Upper lobe of right lung (tissue), 1 donor: ENCODE measurements at regions not wholly inside any gene's neighbourhood (a gene's known extent, or its start where the extent isn't known, plus 50 kb on each side); places are given as distances from the start of the nearest gene placed in this dataset.

Experiments
- ATAC-seq: fragments of 200-7000 bp; cut with Tn5 transposase; one replicate; pipeline ENCODE4 v1.9.1; 2020; ENCODE audit warnings: mild to moderate bottlenecking, moderate library complexity
- DNase-seq: peaks from one replicate; pipeline ENCODE4 v3.0.0-alpha.2; 2020
- H3K27ac ChIP-seq: fragments of 200-600 bp; one replicate; pipeline ENCODE4 v1.8.0; 2022
- H3K27me3 ChIP-seq: fragments of 200-600 bp; one replicate; pipeline ENCODE4 v1.8.0; 2022; ENCODE audit warnings: mild to moderate bottlenecking
- H3K36me3 ChIP-seq: fragments of 200-600 bp; one replicate; pipeline ENCODE4 v1.8.0; 2022
- H3K4me1 ChIP-seq: fragments of 200-600 bp; one replicate; pipeline ENCODE4 v1.8.0; 2022
- H3K4me3 ChIP-seq: fragments of 200-600 bp; one replicate; pipeline ENCODE4 v1.8.0; 2022; ENCODE audit warnings: mild to moderate bottlenecking
- H3K9me3 ChIP-seq: fragments of 200-600 bp; one replicate; pipeline ENCODE4 v1.8.0; 2022
- intact Hi-C: fragments of 100-400 bp; cut with DNase I; formaldehyde crosslinking; loops from one replicate; pipeline ENCODE4 v1.11.0; 2022
- TF ChIP-seq, protein P1 (sequence below): fragments of 200-600 bp; IDR thresholded peaks from one replicate; pipeline ENCODE4 v1.8.0; 2022; ENCODE audit warnings: antibody characterized with exemption
- donor health status: DM: no; HTN: yes; CAD: no; lungs with severe emphysema.

DNA sequence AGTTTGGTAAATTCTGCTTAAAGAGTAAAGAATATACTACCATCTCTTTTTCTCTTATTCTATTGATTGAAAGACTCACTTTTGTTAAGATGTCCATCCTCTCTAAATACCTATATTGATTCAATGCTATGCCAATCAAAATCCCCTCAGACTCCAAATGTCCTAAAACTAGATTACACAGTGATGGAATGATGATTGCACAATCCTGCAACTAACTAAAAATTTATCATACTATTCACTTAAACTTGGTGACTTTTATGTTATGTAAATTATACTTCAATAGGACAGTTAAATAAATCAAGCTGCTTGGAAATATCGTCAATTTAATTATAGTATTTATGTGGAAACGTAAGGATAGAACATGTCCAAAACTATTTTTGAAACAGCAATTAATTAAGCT is 2765.1 kb upstream of the PCDH20 start:
- intact Hi-C loops: no loop called here
- H3K4me3 ChIP-seq: no peak overlapping the region
- no peak for ATAC-seq
- H3K27ac ChIP-seq: no peak overlapping the region
- H3K4me1 ChIP-seq: no peaks in the 10 kb centered on the region
- TF ChIP-seq, protein P1, sequence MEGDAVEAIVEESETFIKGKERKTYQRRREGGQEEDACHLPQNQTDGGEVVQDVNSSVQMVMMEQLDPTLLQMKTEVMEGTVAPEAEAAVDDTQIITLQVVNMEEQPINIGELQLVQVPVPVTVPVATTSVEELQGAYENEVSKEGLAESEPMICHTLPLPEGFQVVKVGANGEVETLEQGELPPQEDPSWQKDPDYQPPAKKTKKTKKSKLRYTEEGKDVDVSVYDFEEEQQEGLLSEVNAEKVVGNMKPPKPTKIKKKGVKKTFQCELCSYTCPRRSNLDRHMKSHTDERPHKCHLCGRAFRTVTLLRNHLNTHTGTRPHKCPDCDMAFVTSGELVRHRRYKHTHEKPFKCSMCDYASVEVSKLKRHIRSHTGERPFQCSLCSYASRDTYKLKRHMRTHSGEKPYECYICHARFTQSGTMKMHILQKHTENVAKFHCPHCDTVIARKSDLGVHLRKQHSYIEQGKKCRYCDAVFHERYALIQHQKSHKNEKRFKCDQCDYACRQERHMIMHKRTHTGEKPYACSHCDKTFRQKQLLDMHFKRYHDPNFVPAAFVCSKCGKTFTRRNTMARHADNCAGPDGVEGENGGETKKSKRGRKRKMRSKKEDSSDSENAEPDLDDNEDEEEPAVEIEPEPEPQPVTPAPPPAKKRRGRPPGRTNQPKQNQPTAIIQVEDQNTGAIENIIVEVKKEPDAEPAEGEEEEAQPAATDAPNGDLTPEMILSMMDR: no peak
- no peaks in the 10 kb centered on the region for H3K9me3 ChIP-seq
- no peaks in the 10 kb centered on the region for H3K36me3 ChIP-seq
- no peaks in the 10 kb centered on the region for H3K27me3 ChIP-seq
- DNase-seq: no peak

- H3K4me1 ChIP-seq: no peaks in the 10 kb centered on the region
- H3K27ac ChIP-seq: no peak overlapping the region
- ATAC-seq (no peak), DNase-seq (no peak)
- H3K9me3 ChIP-seq: no peaks in the 10 kb centered on the region
- TF ChIP-seq, protein P1: no peak
- no peaks in the 10 kb centered on the region for H3K36me3 ChIP-seq
- H3K27me3 ChIP-seq: no peaks in the 10 kb centered on the region
- intact Hi-C loops: no loop called here
- H3K4me3 ChIP-seq: no peak overlapping the region
Measured at GRCh38 chr13:64165826-64166225, 2750.2 kb upstream of the PCDH20 start.

GRCh38 chr13:64164435-64164834 is 2748.8 kb upstream of the PCDH20 start:
- TF ChIP-seq, protein P1: no peak
- Histone ChIP-seq H3K9me3 (no peaks in the 10 kb centered on the region), H3K4me1 (no peaks in the 10 kb centered on the region), H3K4me3 (no peak overlapping the region), H3K27ac (no peak overlapping the region), H3K36me3 (no peaks in the 10 kb centered on the region), H3K27me3 (no peaks in the 10 kb centered on the region)
- ATAC-seq: no peak
- intact Hi-C loops: no loop called here
- DNase-seq: peak; percentile 36

GRCh38 chr13:64160479-64160878 is 2744.8 kb upstream of the PCDH20 start:
- H3K4me1 ChIP-seq: no peaks in the 10 kb centered on the region
- H3K9me3 ChIP-seq: no peaks in the 10 kb centered on the region
- TF ChIP-seq, protein P1: no peak
- DNase-seq (no peak), ATAC-seq (no peak)
- H3K4me3 ChIP-seq: no peak overlapping the region
- no peaks in the 10 kb centered on the region for H3K36me3 ChIP-seq
- intact Hi-C loops: no loop called here
- no peaks in the 10 kb centered on the region for H3K27me3 ChIP-seq
- H3K27ac ChIP-seq: no peak overlapping the region

DNA sequence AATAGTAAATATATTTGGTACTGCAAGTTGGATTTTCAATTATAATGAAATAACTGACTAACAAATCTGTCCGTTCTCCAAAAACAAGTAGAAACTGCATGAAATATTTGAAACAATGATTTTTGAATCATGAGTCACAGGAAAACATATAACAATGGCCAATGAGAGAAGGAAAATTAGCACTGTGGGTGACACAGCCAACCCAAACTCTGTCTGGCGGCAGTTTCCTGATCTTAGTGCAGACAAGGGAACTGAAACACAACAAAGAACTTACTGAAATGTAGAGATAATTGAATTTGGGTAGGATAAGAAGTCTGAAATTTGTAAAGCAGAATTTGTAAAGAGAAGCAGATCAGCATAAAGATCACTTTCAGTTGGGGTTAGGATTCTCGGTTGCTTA is 2743.3 kb upstream of the PCDH20 start:
- Histone ChIP-seq H3K27me3 (no peaks in the 10 kb centered on the region), H3K4me1 (no peaks in the 10 kb centered on the region), H3K9me3 (no peaks in the 10 kb centered on the region), H3K27ac (no peak overlapping the region), H3K36me3 (no peaks in the 10 kb centered on the region), H3K4me3 (no peak overlapping the region)
- DNase-seq (no peak), ATAC-seq (no peak)
- intact Hi-C loops: no loop called here
- TF ChIP-seq, protein P1: no peak

DNA sequence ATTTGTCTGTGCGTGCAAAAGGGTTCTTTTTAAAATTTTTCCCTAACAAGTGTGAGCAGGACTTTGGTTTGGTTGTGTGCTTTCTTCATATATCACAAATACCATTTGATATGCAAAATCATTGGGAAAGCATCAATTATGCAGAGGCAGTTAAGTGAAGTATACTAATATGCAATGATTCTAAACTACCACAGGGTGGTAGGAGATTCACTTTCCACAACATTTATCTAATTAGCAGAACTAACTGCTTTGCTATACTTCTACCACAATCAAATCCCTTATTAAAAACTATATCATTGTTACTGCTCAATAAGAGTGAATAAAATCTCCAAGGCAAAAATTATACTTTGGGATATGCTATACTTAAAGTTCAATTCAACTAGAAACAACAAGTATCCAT is 2738.9 kb upstream of the PCDH20 start:
- H3K4me3 ChIP-seq: no peak overlapping the region
- ATAC-seq: no peak
- H3K36me3 ChIP-seq: no peaks in the 10 kb centered on the region

More for the DNA sequence above, 2738.9 kb upstream of the PCDH20 start:
- no peak for DNase-seq
- Histone ChIP-seq H3K9me3 (peaks cover 3% of the 10 kb centered on the region), H3K27me3 (no peaks in the 10 kb centered on the region), H3K4me1 (no peaks in the 10 kb centered on the region), H3K27ac (no peak overlapping the region)
- intact Hi-C loops: no loop called here
- TF ChIP-seq, protein P1: no peak
